ENCODE measurements at regions not wholly inside any gene's neighbourhood (a gene's known extent, or its start where the extent isn't known, plus 50 kb on each side); places are given as distances from the start of the nearest gene placed in this dataset.

DNA sequence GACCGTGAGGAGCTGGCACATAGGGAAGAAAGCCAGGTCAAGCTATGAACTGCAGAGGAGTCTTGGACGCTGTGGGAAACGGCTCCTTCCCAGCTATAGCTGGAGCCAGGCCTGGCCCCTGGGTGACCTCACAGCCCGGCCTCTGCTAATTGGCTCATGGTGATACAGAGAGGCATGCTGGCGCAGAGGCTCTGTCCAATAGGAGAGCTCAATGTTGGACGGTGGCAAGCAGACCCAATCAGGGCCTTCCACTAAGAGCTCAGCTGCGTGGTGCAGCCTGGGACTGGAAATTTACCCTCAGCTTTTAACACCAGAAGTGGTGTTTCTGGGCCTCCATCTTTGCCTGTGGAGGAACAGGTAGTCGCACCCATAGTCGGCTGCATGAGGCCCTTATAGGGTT is 64.4 kb upstream of the GRHL3 start:
- TF ChIP-seq, protein P1, sequence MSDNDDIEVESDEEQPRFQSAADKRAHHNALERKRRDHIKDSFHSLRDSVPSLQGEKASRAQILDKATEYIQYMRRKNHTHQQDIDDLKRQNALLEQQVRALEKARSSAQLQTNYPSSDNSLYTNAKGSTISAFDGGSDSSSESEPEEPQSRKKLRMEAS (IDR thresholded peaks at IDR 0.05): no peak
- TF ChIP-seq CEBPB (IDR thresholded peaks at IDR 0.05) (no peak), CREB1 (IDR thresholded peaks at IDR 0.05; ENCODE audit: low read depth) (no peak), TEAD4 (IDR thresholded peaks at IDR 0.05) (no peak), EP300 (IDR thresholded peaks at IDR 0.05; ENCODE audit: borderline replicate concordance) (no peak), YY1 (IDR thresholded peaks at IDR 0.05; ENCODE audit: low read depth) (no peak), RAD21 (IDR thresholded peaks at IDR 0.05; ENCODE audit: low read depth) (no peak), TAF1 (IDR thresholded peaks at IDR 0.05; ENCODE audit: low read depth) (no peak), ZBTB7A (IDR thresholded peaks at IDR 0.05; ENCODE audit: low read depth) (no peak), TCF12 (IDR thresholded peaks at IDR 0.05; ENCODE audit: low read depth) (no peak), NFIC (IDR thresholded peaks at IDR 0.05) (no peak), EGR1 (IDR thresholded peaks at IDR 0.05) (no peak), FOXM1 (IDR thresholded peaks at IDR 0.05; ENCODE audit: borderline replicate concordance, low read depth) (no peak)
- TF ChIP-seq, protein P2, sequence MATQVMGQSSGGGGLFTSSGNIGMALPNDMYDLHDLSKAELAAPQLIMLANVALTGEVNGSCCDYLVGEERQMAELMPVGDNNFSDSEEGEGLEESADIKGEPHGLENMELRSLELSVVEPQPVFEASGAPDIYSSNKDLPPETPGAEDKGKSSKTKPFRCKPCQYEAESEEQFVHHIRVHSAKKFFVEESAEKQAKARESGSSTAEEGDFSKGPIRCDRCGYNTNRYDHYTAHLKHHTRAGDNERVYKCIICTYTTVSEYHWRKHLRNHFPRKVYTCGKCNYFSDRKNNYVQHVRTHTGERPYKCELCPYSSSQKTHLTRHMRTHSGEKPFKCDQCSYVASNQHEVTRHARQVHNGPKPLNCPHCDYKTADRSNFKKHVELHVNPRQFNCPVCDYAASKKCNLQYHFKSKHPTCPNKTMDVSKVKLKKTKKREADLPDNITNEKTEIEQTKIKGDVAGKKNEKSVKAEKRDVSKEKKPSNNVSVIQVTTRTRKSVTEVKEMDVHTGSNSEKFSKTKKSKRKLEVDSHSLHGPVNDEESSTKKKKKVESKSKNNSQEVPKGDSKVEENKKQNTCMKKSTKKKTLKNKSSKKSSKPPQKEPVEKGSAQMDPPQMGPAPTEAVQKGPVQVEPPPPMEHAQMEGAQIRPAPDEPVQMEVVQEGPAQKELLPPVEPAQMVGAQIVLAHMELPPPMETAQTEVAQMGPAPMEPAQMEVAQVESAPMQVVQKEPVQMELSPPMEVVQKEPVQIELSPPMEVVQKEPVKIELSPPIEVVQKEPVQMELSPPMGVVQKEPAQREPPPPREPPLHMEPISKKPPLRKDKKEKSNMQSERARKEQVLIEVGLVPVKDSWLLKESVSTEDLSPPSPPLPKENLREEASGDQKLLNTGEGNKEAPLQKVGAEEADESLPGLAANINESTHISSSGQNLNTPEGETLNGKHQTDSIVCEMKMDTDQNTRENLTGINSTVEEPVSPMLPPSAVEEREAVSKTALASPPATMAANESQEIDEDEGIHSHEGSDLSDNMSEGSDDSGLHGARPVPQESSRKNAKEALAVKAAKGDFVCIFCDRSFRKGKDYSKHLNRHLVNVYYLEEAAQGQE (IDR thresholded peaks at IDR 0.05; ENCODE audit: low read depth): no peak
